HUES64 (cell line): ENCODE measurements at regions not wholly inside any gene's neighbourhood (a gene's known extent, or its start where the extent isn't known, plus 50 kb on each side); places are given as distances from the start of the nearest gene placed in this dataset.

Experiments
- H3K27ac ChIP-seq: 2 replicates; pipeline ENCODE4 v1.7.0; 2013; ENCODE audit warnings: low read depth, low read length, inconsistent platforms
- H3K27me3 ChIP-seq: 2 replicates; pipeline ENCODE4 v1.6.1; 2013; ENCODE audit warnings: mild to moderate bottlenecking, low read length; ENCODE audit not compliant: insufficient read depth
- H3K36me3 ChIP-seq: 2 replicates; pipeline ENCODE4 v1.6.1; 2013; ENCODE audit warnings: mild to moderate bottlenecking, low read length; ENCODE audit not compliant: insufficient read depth
- H3K4me1 ChIP-seq: 2 replicates; pipeline ENCODE4 v1.6.1; 2013; ENCODE audit warnings: mild to moderate bottlenecking, low read length, moderate library complexity; ENCODE audit not compliant: insufficient read depth
- H3K4me3 ChIP-seq: 2 replicates; pipeline ENCODE4 v1.5.1; 2013; ENCODE audit warnings: mild to moderate bottlenecking, low read length, moderate library complexity
- H3K9ac ChIP-seq: 2 replicates; pipeline ENCODE4 v1.6.1; 2013; ENCODE audit warnings: mild to moderate bottlenecking, low read depth, low read length
- H3K9me3 ChIP-seq: 2 replicates; pipeline ENCODE4 v1.6.1; 2013; ENCODE audit warnings: low read depth, low read length; ENCODE audit not compliant: insufficient read depth
- WGBS: fragments of 150-250, 120-280 bp; methylation state at CpG from one replicate; pipeline ENCODE4 v1.1.7; 2013; ENCODE audit warnings: missing lambda C conversion rate; 5-methylcytosine and 5-hydroxymethylcytosine counted together

DNA sequence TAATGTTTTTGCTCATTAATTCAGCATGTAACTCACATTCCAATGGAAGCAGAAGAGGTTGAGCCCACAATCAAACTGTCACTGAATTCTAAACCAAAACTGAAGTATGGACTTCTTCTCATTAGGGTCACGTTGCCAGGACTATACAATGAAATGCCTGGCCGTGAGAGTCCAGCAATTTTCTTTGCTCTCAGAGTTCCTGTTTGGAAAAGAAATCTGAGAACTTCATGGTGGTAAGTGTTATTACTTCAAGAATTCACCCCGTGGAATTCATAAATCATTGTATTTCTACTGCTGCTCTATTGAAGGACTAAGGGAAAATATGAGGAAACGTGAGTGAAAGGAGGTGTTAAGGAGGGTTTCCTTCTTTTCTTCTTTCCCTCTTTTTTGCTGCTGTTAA is 441.8 kb upstream of the AKR1E2 start:
- 81% methylated on average over 4 of the region's 4 CpGs for WGBS
- H3K9ac ChIP-seq, result no peak overlapping the region

GRCh38 chr10:4383651-4384098 is 442.3 kb upstream of the AKR1E2 start:
- Histone ChIP-seq H3K36me3 (no peaks in the 10 kb centered on the region), H3K27me3 (no peaks in the 10 kb centered on the region), H3K4me1 (no peaks in the 10 kb centered on the region), H3K9me3 (no peaks in the 10 kb centered on the region), H3K27ac (no peak overlapping the region), H3K9ac (no peak overlapping the region), H3K4me3 (no peak overlapping the region)
- 84% methylated on average over 4 of the region's 4 CpGs for WGBS

More for the DNA sequence above, 441.8 kb upstream of the AKR1E2 start:
- no peaks in the 10 kb centered on the region for H3K36me3 ChIP-seq
- no peaks in the 10 kb centered on the region for H3K9me3 ChIP-seq
- no peak overlapping the region for H3K4me3 ChIP-seq
- H3K27ac ChIP-seq, result no peak overlapping the region
- no peaks in the 10 kb centered on the region for H3K4me1 ChIP-seq
- no peaks in the 10 kb centered on the region for H3K27me3 ChIP-seq

DNA sequence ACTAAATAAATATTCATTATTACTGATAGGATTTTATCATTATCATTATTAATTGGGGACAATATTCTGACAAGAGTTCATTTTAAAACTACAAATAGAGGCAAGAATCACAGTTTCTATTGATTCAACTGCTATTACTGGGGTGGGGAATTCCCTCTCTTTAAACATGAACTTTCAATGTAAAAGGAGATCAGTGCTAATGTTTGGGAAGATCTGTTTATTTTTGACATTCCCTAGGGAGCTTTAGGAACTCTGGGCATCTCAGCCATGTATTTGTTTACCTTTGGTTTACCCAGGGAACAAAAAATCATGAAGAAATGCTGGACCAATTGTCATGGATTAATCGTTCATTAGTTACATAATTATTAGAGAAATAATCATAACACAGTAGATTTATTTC is 443.2 kb upstream of the AKR1E2 start:
- Histone ChIP-seq H3K36me3 (no peaks in the 10 kb centered on the region), H3K27me3 (no peaks in the 10 kb centered on the region), H3K27ac (no peak overlapping the region), H3K9ac (no peak overlapping the region), H3K9me3 (no peaks in the 10 kb centered on the region), H3K4me3 (no peak overlapping the region), H3K4me1 (no peaks in the 10 kb centered on the region)
- no CpG with 5 or more reads among the region's 1 CpG for WGBS

DNA sequence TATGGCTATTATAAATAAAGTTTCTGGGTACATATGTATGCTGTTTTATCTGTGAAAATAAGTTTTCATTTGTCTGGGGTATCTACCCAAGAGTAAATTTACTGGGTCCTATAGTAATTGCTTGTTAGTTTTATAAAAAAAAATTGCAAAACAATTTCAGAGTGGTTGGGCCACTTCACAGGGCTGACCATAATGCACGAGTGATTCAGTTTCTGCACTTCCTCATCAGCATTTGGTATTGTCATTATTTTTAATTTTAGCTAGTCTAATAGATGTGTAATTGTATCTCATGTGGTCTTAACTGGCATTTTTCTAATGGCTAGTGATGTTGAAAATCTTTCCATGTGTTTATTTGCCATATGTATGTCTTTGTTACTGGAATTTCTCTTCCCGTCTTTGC is 452.4 kb upstream of the AKR1E2 start:
- H3K27me3 ChIP-seq, result no peaks in the 10 kb centered on the region
- H3K4me1 ChIP-seq, result no peaks in the 10 kb centered on the region
- WGBS, result 100% methylated on average over 1 of the region's 2 CpGs
- no peak overlapping the region for H3K4me3 ChIP-seq
- H3K27ac ChIP-seq, result no peak overlapping the region
- no peak overlapping the region for H3K9ac ChIP-seq
- no peaks in the 10 kb centered on the region for H3K36me3 ChIP-seq
- H3K9me3 ChIP-seq, result no peaks in the 10 kb centered on the region

DNA sequence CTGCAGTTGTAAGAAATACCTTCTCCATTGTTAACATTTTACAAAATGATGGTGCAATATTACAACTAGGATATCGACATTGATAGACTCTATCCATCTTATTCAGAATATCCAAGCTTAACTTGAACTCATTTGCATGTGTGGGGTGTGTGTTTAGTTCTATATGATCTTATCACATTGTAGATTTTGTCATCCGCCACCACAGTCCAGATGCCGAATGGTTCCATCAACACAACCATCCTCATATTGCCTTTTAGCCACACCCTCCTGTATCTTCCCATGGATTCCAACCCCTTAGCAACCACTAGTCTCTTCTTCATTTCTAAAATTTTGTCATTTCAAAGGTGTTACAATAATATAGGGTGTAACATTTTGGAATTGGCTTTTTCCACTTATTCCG is 452.9 kb upstream of the AKR1E2 start:
- no peak overlapping the region for H3K27ac ChIP-seq
- H3K4me3 ChIP-seq, result no peak overlapping the region
- H3K9ac ChIP-seq, result no peak overlapping the region
- no peaks in the 10 kb centered on the region for H3K9me3 ChIP-seq
- H3K27me3 ChIP-seq, result no peaks in the 10 kb centered on the region
- WGBS, result 100% methylated on average over 3 of the region's 4 CpGs
- H3K4me1 ChIP-seq, result no peaks in the 10 kb centered on the region
- no peaks in the 10 kb centered on the region for H3K36me3 ChIP-seq

GRCh38 chr10:4372601-4373000 is 453.4 kb upstream of the AKR1E2 start:
- H3K27ac ChIP-seq, result no peak overlapping the region
- WGBS, result 92% methylated on average over 6 of the region's 6 CpGs
- H3K9ac ChIP-seq, result no peak overlapping the region

DNA sequence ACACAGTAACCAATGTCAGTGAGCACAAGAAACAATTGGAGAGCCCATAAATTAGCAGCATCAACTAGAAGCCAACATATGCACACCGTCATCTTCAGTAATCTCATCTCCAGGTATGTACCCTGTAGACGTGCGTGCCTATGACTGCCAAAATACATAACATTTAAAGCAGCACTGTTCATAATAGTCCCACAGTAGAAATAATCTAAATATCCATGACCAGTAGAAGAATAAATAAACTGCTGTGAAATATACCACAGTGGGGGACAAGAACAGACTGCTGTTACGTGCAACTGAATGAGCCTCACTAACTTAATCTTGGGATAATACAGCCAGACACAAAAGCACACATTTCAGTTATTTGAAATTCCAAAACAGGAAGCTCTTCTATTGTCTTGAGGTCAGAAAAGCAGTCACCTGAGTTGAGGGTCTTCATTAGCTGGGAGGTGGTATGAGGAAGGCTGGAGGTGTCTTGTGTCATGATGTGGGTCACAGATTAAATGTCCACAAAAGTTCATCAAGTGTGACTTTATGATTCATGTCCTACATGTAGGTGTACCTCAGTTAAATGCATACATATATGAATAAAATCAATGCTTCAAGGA is 454.2 kb upstream of the AKR1E2 start:
- Histone ChIP-seq H3K4me3 (no peak overlapping the region), H3K27me3 (no peaks in the 10 kb centered on the region), H3K9ac (no peak overlapping the region), H3K9me3 (no peaks in the 10 kb centered on the region), H3K4me1 (no peaks in the 10 kb centered on the region), H3K27ac (no peak overlapping the region), H3K36me3 (no peaks in the 10 kb centered on the region)
- WGBS, result 95% methylated on average over 4 of the region's 4 CpGs

More at GRCh38 chr10:4372601-4373000, 453.4 kb upstream of the AKR1E2 start:
- no peaks in the 10 kb centered on the region for H3K27me3 ChIP-seq
- no peak overlapping the region for H3K4me3 ChIP-seq
- H3K4me1 ChIP-seq, result no peaks in the 10 kb centered on the region
- no peaks in the 10 kb centered on the region for H3K36me3 ChIP-seq
- no peaks in the 10 kb centered on the region for H3K9me3 ChIP-seq

- H3K4me1 ChIP-seq, result no peaks in the 10 kb centered on the region
- H3K27me3 ChIP-seq, result no peaks in the 10 kb centered on the region
- H3K9me3 ChIP-seq, result no peaks in the 10 kb centered on the region
- no peak overlapping the region for H3K4me3 ChIP-seq
- H3K27ac ChIP-seq, result no peak overlapping the region
- no peaks in the 10 kb centered on the region for H3K36me3 ChIP-seq
- no peak overlapping the region for H3K9ac ChIP-seq
- 97% methylated on average over 1 of the region's 1 CpG for WGBS
These were observed 455.6 kb upstream of the AKR1E2 start for GRCh38 chr10:4370376-4370775.

DNA sequence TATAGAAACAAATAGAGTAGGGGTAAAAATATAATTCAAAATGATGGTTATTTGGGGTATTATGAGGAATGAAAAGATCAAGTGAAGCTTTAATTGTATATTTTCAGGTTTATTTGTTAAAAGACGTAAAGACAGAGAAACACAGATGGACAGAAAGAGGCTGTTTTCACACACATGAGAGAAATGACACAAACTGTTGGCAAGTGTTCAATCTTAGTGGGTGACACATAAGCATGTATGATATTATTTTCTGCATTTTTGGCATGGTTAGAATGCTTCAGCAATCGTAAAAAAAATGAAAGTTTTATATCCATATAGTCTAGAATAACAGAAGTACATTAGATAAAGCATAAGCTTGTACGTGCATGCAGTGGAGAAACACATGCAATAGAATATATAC is 464.4 kb upstream of the AKR1E2 start:
- WGBS, result 91% methylated on average over 1 of the region's 3 CpGs
- no peaks in the 10 kb centered on the region for H3K9me3 ChIP-seq
- H3K36me3 ChIP-seq, result no peaks in the 10 kb centered on the region
- H3K27me3 ChIP-seq, result no peaks in the 10 kb centered on the region
- H3K4me3 ChIP-seq, result no peak overlapping the region
- no peak overlapping the region for H3K9ac ChIP-seq
- H3K4me1 ChIP-seq, result peaks cover 9% of the 10 kb centered on the region; the same call in 1 of the 2 replicates
- no peak overlapping the region for H3K27ac ChIP-seq

DNA sequence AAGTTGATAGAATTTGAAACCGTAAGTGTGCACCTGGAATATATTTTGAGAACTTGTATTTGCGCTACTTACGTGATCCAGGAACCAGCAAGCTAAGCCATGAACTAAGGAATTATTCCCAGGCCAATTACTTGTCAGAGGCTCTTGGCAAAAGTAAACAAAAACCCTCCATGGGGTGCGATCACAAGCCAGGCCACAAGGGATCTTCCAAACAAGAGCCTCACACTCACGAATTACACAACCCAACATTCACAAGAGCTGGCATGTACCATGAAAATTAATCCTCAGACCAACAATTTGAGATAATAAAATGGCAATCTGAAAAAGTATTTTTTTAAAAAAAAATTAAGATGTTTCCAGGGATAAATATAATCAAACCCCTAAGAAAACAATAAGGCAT is 467.0 kb upstream of the AKR1E2 start:
- Histone ChIP-seq H3K4me3 (no peak overlapping the region), H3K27me3 (no peaks in the 10 kb centered on the region), H3K9me3 (no peaks in the 10 kb centered on the region), H3K9ac (no peak overlapping the region), H3K27ac (no peak overlapping the region), H3K36me3 (no peaks in the 10 kb centered on the region), H3K4me1 (peaks cover 18% of the 10 kb centered on the region; the same call in 1 of the 2 replicates)
- 71% methylated on average over 5 of the region's 5 CpGs for WGBS

- no peak overlapping the region for H3K4me3 ChIP-seq
- H3K9me3 ChIP-seq, result no peaks in the 10 kb centered on the region
- H3K36me3 ChIP-seq, result no peaks in the 10 kb centered on the region
- no peak overlapping the region for H3K9ac ChIP-seq
- no peaks in the 10 kb centered on the region for H3K27me3 ChIP-seq
- no peak overlapping the region for H3K27ac ChIP-seq
- peaks cover 19% of the 10 kb centered on the region; the same call in 1 of the 2 replicates for H3K4me1 ChIP-seq
These were observed 468.1 kb upstream of the AKR1E2 start for GRCh38 chr10:4357911-4358310.

DNA sequence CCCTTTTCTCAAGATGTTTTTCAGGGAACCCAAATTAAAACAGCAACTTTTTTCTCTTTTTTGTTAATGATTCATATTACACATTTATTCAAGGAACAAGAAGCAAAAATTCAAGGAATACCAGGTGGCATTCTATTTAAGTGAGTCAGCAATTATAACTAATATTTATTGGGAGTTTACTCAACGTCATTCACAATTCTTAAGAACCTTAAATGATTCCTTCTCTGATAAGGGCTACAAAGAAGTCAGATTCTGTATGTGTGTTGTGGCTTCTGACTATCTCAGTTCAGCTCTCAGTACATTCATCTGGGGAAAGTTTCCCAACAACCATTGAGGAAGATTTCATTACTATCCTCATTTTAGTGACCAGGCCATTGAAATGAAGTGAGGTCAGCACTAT is 470.7 kb upstream of the AKR1E2 start:
- H3K9me3 ChIP-seq, result no peaks in the 10 kb centered on the region
- no peaks in the 10 kb centered on the region for H3K36me3 ChIP-seq
- no peak overlapping the region for H3K27ac ChIP-seq
- H3K4me1 ChIP-seq, result peaks cover 19% of the 10 kb centered on the region; the same call in 1 of the 2 replicates
- H3K27me3 ChIP-seq, result no peaks in the 10 kb centered on the region
- H3K9ac ChIP-seq, result no peak overlapping the region
- WGBS, result no CpG with 5 or more reads among the region's 1 CpG
- no peak overlapping the region for H3K4me3 ChIP-seq
